Spleen (tissue), 7 donors: ENCODE measurements at regions not wholly inside any gene's neighbourhood (a gene's known extent, or its start where the extent isn't known, plus 50 kb on each side); places are given as distances from the start of the nearest gene placed in this dataset.

Experiments used
- CTCF ChIP-seq, 11 experiments: fragments of 200-600 bp in 7 of 11; fragments of 450-650 bp in 4 of 11; sonication (generic) in 4 of 11; IDR thresholded peaks in 8 of 11; conservative IDR thresholded peaks in 3 of 11; 1 replicate in 7 of 11; 2 replicates in 4 of 11; pipeline versions ENCODE4 v1.4.0 to v1.8.0; 2016 to 2021; ENCODE audit warnings: antibody characterized with exemption in 11 of 11, inconsistent platforms in 4 of 11, mild to moderate bottlenecking in 1 of 11
- POLR2A ChIP-seq, 3 donors: fragments of 450-650 bp; IDR thresholded peaks; one replicate each; pipeline ENCODE4 v1.5.1; 2017; ENCODE audit warnings: antibody characterized with exemption in 3 of 3, mild to moderate bottlenecking in 1 of 3
- donor health status: DM: no; HTN: no; CAD: no; lungs with moderate emphysema.
- donor health status: DM: no; HTN: no; CAD: no.
- donor health status: DM: no; HTN: no; CAD: no.

DNA sequence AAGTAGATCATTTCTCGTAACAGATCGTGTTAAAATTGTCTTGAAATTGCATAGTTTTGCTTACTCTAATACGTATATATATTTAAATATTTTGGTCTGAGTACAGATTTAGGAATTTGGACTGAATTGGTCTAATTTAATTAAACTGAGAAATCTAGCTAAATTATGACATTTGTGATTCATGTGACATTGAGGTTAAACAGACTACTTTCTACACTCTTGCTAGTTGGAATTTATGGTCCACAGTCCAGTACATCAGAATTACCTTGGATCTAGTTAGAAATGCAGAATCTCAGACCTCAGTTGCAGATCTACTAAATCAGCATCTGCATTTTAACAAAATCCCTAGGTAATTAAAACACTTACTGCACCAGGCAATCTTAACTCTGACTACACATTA lies 609.7 kb upstream of the GOLIM4 start:
- TF ChIP-seq CTCF (IDR thresholded peaks at IDR 0.05 in 8 of 11, conservative IDR thresholded peaks at IDR 0.05 in 3 of 11) = no peak
- TF ChIP-seq POLR2A (IDR thresholded peaks at IDR 0.05) = no peak
